Liver (tissue), 8 donors: ENCODE measurements at regions not wholly inside any gene's neighbourhood (a gene's known extent, or its start where the extent isn't known, plus 50 kb on each side); places are given as distances from the start of the nearest gene placed in this dataset.

Experiments
- DNase-seq: peaks from one replicate; pipeline ENCODE4 v3.0.0-alpha.2; 2017; ENCODE audit warnings: low spot score
- H3K27ac ChIP-seq, 2 donors: one replicate each; pipeline ENCODE4 v1.7.0; 2013; ENCODE audit warnings: inconsistent platforms in 2 of 2, low read length in 2 of 2, control low read depth in 1 of 2, low read depth in 1 of 2, mild to moderate bottlenecking in 1 of 2
- H3K27me3 ChIP-seq, 4 donors: one replicate each; pipeline versions ENCODE4 v1.6.1 to v1.7.0; 2013; ENCODE audit warnings: low read length in 3 of 4, inconsistent platforms in 1 of 4, mild to moderate bottlenecking in 1 of 4, moderate library complexity in 1 of 4; ENCODE audit not compliant: control insufficient read depth in 4 of 4, insufficient read depth in 4 of 4
- H3K36me3 ChIP-seq, 4 donors: one replicate each; pipeline versions ENCODE4 v1.6.1 to v1.7.0; 2013; ENCODE audit warnings: low read length in 3 of 4, mild to moderate bottlenecking in 3 of 4, low read depth in 1 of 4, moderate library complexity in 1 of 4; ENCODE audit not compliant: control insufficient read depth in 4 of 4, insufficient read depth in 3 of 4
- H3K4me1 ChIP-seq, 4 donors: one replicate each; pipeline versions ENCODE4 v1.6.1 to v1.7.0; 2013; ENCODE audit warnings: low read length in 3 of 4, mild to moderate bottlenecking in 3 of 4, moderate library complexity in 1 of 4; ENCODE audit not compliant: control insufficient read depth in 4 of 4, insufficient read depth in 4 of 4
- H3K4me3 ChIP-seq, 3 donors: one replicate each; pipeline versions ENCODE4 v1.6.1 to v1.7.0; 2013; ENCODE audit warnings: low read length in 3 of 3, control low read depth in 1 of 3, low read depth in 1 of 3, mild to moderate bottlenecking in 1 of 3
- H3K9ac ChIP-seq, 2 donors: one replicate each; pipeline ENCODE4 v1.7.0; 2013; ENCODE audit warnings: low read length in 2 of 2, mild to moderate bottlenecking in 2 of 2, moderate library complexity in 2 of 2, control low read depth in 1 of 2, low read depth in 1 of 2
- H3K9me3 ChIP-seq, 4 donors: one replicate each; pipeline versions ENCODE4 v1.6.1 to v1.7.0; 2013; ENCODE audit warnings: low read length in 3 of 4; ENCODE audit not compliant: control insufficient read depth in 4 of 4
- CTCF ChIP-seq: fragments of 150-350 bp; IDR thresholded peaks from 2 replicates; pipeline ENCODE4 v1.5.1; 2017; ENCODE audit warnings: improper control_type of control experiment, low read depth, low read length; ENCODE audit not compliant: missing input control
- EGR1 ChIP-seq, 2 donors: IDR thresholded peaks; 2 replicates each; pipeline ENCODE4 v1.6.1; 2016 to 2018; ENCODE audit warnings: antibody characterized with exemption in 2 of 2, low read depth in 2 of 2
- FOXA1 ChIP-seq: IDR thresholded peaks from 2 replicates; pipeline ENCODE4 v1.6.1; 2016; ENCODE audit warnings: antibody characterized with exemption
- FOXA2 ChIP-seq: IDR thresholded peaks from 2 replicates; pipeline ENCODE4 v1.6.1; 2016; ENCODE audit warnings: antibody characterized with exemption
- GABPA ChIP-seq, 2 donors: IDR thresholded peaks in 1 of 2; conservative IDR thresholded peaks in 1 of 2; 2 replicates each; pipeline ENCODE4 v1.6.1; 2016; ENCODE audit warnings: antibody characterized with exemption in 2 of 2, mild to moderate bottlenecking in 1 of 2, moderate library complexity in 1 of 2
- HNF4A ChIP-seq, 2 donors: conservative IDR thresholded peaks; 2 replicates each; pipeline ENCODE4 v1.6.1; 2016; ENCODE audit warnings: antibody characterized with exemption in 2 of 2, mild to moderate bottlenecking in 2 of 2
- HNF4G ChIP-seq: IDR thresholded peaks from 2 replicates; pipeline ENCODE4 v1.6.1; 2016; ENCODE audit warnings: antibody characterized with exemption
- JUND ChIP-seq, 2 donors: IDR thresholded peaks; 2 replicates each; pipeline ENCODE4 v1.6.1; 2016; ENCODE audit warnings: antibody characterized with exemption in 2 of 2
- NR2F2 ChIP-seq: IDR thresholded peaks from 2 replicates; pipeline ENCODE4 v1.6.1; 2016; ENCODE audit warnings: antibody characterized with exemption
- RAD21 ChIP-seq, 2 donors: IDR thresholded peaks; 2 replicates each; pipeline ENCODE4 v1.6.1; 2016; ENCODE audit warnings: antibody characterized with exemption in 2 of 2, mild to moderate bottlenecking in 2 of 2
- REST ChIP-seq: IDR thresholded peaks from 2 replicates; pipeline ENCODE4 v1.6.1; 2016; ENCODE audit warnings: antibody characterized with exemption, mild to moderate bottlenecking
- RXRA ChIP-seq, 2 donors: IDR thresholded peaks; 2 replicates each; pipeline ENCODE4 v1.6.1; 2017 to 2018; ENCODE audit warnings: antibody characterized with exemption in 2 of 2, mild to moderate bottlenecking in 1 of 2
- SP1 ChIP-seq: IDR thresholded peaks from 2 replicates; pipeline ENCODE4 v1.6.1; 2018; ENCODE audit warnings: antibody characterized with exemption, mild to moderate bottlenecking
- TAF1 ChIP-seq: conservative IDR thresholded peaks from 2 replicates; pipeline ENCODE4 v1.6.1; 2016; ENCODE audit warnings: antibody characterized with exemption, mild to moderate bottlenecking
- WGBS: extraction: QIAGEN DNeasy Blood & Tissue Kit; methylation state at CpG from one replicate; pipeline ENCODE4 v1.1.7; 2013; 5-methylcytosine and 5-hydroxymethylcytosine counted together
- TF ChIP-seq, protein P1 (sequence below): IDR thresholded peaks from 2 replicates; pipeline ENCODE4 v1.6.1; 2016; ENCODE audit warnings: antibody characterized with exemption
- TF ChIP-seq, protein P2 (sequence below): IDR thresholded peaks from 2 replicates; pipeline ENCODE4 v1.6.1; 2016; ENCODE audit warnings: antibody characterized with exemption
- donor health status: healthy.
- donor health status: healthy.
- donor health status: healthy.
- donor health status: healthy.
- donor health status: healthy.

DNA sequence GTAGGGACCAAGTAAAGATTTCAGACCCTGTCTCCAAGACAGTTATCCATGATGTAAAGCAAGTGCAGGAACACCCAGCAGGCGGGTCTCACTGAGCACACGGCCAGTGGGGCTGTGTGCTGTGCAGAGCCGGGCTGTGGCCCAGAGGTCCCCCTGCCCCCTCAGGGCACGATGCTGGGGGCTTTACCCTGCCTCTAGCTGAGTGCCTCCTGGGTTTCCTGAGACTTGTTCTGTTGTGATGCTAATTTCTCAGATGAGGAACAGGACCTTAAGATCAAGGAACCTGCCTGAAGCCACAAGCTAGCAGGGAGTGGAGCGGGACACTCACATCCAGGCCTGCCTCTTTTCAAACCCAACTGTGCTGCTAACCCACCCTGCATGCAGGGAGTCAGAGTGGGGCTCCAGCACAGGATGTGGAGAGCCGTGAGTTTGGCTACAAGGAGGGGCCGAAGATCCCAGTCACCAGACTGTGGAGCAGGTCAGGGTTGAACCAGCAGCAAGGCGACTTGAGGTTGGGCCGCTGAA is 76.1 kb upstream of the LYZL2 start:
- TF ChIP-seq GABPA (IDR thresholded peaks at IDR 0.05 in 1 of 2, conservative IDR thresholded peaks at IDR 0.05 in 1 of 2) (no peak), RXRA (IDR thresholded peaks at IDR 0.05) (no peak), EGR1 (IDR thresholded peaks at IDR 0.05; ENCODE audit: low read depth in 2 of 2) (no peak), HNF4A (conservative IDR thresholded peaks at IDR 0.05) (no peak), REST (no peak), FOXA2 (no peak), TAF1 (no peak), NR2F2 (no peak), RAD21 (IDR thresholded peaks at IDR 0.05) (no peak), CTCF (no peak)
- TF ChIP-seq, protein P1, sequence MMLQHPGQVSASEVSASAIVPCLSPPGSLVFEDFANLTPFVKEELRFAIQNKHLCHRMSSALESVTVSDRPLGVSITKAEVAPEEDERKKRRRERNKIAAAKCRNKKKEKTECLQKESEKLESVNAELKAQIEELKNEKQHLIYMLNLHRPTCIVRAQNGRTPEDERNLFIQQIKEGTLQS, result no peak
- H3K27me3 ChIP-seq, result no peaks in the 10 kb centered on the region
- WGBS, result 67% methylated on average over 9 of the region's 9 CpGs
- H3K4me3 ChIP-seq, result no peak overlapping the region
- H3K36me3 ChIP-seq, result no peaks in the 10 kb centered on the region
- H3K9ac ChIP-seq, result no peak overlapping the region
- no peaks in the 10 kb centered on the region for H3K4me1 ChIP-seq
- H3K9me3 ChIP-seq, result no peaks in the 10 kb centered on the region
- H3K27ac ChIP-seq, result no peak overlapping the region
- no peak for DNase-seq

DNA sequence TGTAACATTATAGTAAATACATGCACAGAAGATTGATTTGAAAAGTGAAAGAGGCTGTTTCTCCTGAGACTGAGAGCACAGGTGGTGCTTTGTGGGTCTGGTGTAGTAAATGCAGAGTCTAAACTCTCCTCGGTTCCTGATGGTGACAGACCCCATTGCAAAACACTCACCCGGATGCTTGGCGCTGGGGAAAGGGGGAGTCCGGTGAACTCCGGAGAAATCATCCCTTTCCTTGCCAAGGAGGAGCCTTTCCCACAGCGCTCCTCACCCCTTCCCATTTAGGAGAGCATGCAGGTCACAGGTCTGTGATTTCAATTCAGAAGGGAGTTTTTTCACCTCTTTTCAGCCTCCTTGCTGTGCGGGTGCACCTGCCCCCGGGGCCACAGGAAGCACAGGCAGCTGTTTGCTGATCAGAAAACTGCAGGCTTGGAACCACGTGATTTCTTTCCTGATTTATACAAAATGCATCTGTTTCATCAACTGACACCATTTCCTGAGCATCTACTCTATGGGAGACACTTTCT is 75.6 kb upstream of the LYZL2 start:
- DNase-seq, result no peak
- Histone ChIP-seq H3K27me3 (no peaks in the 10 kb centered on the region), H3K4me1 (no peaks in the 10 kb centered on the region), H3K9me3 (no peaks in the 10 kb centered on the region), H3K9ac (no peak overlapping the region), H3K27ac (peak overlapping the region in 1 of 2 donors; percentile 35), H3K36me3 (no peaks in the 10 kb centered on the region), H3K4me3 (no peak overlapping the region)
- TF ChIP-seq FOXA1 (no peak), JUND (IDR thresholded peaks at IDR 0.05) (no peak), RAD21 (IDR thresholded peaks at IDR 0.05) (no peak), SP1 (no peak), EGR1 (IDR thresholded peaks at IDR 0.05; ENCODE audit: low read depth in 2 of 2) (no peak), HNF4G (no peak), GABPA (IDR thresholded peaks at IDR 0.05 in 1 of 2, conservative IDR thresholded peaks at IDR 0.05 in 1 of 2) (no peak), NR2F2 (no peak), CTCF (no peak), REST (no peak), FOXA2 (no peak), TAF1 (no peak), HNF4A (conservative IDR thresholded peaks at IDR 0.05) (no peak), RXRA (IDR thresholded peaks at IDR 0.05) (no peak)
- TF ChIP-seq, protein P1, result no peak
- TF ChIP-seq, protein P2, sequence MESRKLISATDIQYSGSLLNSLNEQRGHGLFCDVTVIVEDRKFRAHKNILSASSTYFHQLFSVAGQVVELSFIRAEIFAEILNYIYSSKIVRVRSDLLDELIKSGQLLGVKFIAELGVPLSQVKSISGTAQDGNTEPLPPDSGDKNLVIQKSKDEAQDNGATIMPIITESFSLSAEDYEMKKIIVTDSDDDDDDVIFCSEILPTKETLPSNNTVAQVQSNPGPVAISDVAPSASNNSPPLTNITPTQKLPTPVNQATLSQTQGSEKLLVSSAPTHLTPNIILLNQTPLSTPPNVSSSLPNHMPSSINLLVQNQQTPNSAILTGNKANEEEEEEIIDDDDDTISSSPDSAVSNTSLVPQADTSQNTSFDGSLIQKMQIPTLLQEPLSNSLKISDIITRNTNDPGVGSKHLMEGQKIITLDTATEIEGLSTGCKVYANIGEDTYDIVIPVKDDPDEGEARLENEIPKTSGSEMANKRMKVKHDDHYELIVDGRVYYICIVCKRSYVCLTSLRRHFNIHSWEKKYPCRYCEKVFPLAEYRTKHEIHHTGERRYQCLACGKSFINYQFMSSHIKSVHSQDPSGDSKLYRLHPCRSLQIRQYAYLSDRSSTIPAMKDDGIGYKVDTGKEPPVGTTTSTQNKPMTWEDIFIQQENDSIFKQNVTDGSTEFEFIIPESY, result no peak
- WGBS, result 32% methylated on average over 9 of the region's 9 CpGs
